ENCODE measurements at regions not wholly inside any gene's neighbourhood (a gene's known extent, or its start where the extent isn't known, plus 50 kb on each side); places are given as distances from the start of the nearest gene placed in this dataset.

- TF ChIP-seq, protein P1, sequence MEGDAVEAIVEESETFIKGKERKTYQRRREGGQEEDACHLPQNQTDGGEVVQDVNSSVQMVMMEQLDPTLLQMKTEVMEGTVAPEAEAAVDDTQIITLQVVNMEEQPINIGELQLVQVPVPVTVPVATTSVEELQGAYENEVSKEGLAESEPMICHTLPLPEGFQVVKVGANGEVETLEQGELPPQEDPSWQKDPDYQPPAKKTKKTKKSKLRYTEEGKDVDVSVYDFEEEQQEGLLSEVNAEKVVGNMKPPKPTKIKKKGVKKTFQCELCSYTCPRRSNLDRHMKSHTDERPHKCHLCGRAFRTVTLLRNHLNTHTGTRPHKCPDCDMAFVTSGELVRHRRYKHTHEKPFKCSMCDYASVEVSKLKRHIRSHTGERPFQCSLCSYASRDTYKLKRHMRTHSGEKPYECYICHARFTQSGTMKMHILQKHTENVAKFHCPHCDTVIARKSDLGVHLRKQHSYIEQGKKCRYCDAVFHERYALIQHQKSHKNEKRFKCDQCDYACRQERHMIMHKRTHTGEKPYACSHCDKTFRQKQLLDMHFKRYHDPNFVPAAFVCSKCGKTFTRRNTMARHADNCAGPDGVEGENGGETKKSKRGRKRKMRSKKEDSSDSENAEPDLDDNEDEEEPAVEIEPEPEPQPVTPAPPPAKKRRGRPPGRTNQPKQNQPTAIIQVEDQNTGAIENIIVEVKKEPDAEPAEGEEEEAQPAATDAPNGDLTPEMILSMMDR (IDR thresholded peaks at IDR 0.05), result no peak
- no peak for TF ChIP-seq POLR2A (IDR thresholded peaks at IDR 0.05)
Measured at GRCh38 chr2:116687371-116687770, 1127.1 kb upstream of the DDX18 start.
